ENCODE measurements at regions not wholly inside any gene's neighbourhood (a gene's known extent, or its start where the extent isn't known, plus 50 kb on each side); places are given as distances from the start of the nearest gene placed in this dataset.
"Not testable (repeated sequence)": the region's sequence is repeated elsewhere in the genome, so short reads cannot be mapped to it uniquely, and the experiment has no call there.

DNA sequence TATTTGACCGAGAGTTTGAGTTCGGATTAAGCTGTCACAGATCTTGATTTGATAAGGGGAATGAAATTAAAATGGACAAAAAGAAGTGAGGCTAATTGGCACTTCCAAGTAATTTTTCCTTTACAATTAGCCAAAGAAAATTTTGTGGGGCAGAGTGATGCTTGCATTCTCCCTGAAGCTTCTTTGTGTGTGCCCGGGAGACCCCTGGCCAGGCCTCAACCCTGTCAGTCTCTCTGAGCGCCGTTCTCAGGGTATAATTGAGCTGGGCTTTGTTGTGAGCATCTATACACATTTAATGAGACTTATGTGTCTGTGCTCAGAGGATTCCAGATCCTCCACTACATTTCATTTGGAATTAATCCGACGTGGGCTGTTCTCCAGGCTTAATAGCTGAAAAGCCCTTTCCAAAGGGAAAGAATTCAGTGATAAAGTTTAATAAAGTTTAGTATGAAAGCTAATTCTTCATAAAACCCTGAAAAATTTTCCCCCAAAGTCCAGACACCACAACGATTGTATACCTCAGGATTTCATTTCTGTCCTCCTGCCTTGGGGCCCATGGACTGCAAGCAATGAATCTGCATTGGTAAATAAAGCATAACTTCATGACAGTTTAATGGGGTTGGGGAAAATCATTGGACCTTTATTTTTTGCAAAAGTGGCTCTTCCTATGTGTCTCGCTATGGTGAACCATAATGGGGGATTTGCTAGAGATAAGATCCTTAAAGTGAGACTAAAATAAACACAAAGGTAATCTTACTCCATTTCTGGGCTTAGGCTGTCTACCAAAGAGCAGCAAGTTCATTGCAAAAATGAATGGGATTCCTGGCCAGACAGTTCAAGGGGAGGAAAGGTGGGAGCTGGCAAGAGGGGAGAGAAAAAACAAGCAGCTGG is 292.6 kb downstream of the C12orf75 start:
- in situ Hi-C loops (cut with HindIII; ENCODE audit: low sequenced_read_pairs) = no loop called here

DNA sequence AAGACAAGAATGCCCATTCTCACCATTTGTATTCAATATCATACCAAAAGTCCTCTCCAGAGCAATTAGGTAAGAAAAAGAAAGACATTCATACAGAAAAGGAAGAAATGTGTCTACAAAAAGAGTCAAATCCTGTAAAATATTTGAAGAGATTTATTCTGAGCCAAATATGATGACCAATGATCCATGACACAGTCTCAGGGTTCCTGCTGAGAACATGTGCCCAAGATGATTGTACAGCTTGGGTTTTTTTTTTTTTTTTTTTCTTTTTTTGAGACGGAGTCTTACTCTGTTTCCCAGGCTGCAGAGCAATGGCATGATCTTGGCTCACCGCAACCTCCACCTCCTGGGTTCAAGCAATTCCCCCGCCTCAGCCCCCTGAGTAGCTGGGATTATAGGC is 296.2 kb downstream of the C12orf75 start:
- in situ Hi-C loops (cut with HindIII; ENCODE audit: low sequenced_read_pairs) = no loop called here

GRCh38 chr12:105637470-105637869 is 307.0 kb downstream of the C12orf75 start:
- in situ Hi-C loops (cut with HindIII; ENCODE audit: low sequenced_read_pairs) = no loop called here

DNA sequence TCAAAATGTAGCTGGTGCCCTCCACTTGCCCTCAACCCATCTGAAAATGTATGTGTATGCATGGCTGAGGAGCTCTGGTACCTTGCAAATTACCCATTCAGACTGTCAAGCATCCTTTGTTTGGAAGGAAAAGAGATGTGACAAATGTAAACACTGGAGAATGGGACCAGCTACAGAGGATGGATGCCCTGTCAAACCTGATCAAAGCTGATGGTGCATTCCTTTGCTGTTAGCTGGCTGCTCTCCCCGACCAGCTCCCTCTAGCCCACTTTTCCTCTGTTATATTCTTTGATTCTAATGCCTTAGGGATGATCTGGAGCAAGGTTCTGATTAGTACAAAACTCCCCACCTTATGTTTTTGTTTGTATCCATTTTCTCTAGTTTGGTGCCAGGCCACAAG is 310.3 kb downstream of the C12orf75 start:
- in situ Hi-C loops (cut with HindIII; ENCODE audit: low sequenced_read_pairs) = no loop called here

DNA sequence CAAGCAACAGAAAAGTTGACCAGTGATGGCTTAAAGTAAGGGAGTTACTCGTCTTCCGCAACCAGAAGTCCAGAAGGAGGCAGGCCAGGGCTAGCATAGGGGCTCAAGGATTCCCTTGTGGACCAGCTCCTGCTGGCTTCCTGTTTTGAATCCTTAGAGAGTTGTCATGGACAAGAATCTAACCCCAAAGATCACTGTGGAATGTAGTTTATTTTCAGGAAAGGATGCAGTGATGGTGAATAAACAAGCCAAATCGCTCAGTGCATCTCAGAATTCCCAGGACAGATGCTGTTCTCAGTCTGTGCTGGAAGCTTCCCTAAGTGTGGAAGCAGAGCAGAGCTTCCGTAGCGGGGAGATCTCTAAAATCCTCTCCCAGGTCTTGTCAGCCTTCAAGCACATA is 311.3 kb downstream of the C12orf75 start:
- in situ Hi-C loops (cut with HindIII; ENCODE audit: low sequenced_read_pairs) = no loop called here

GRCh38 chr12:105644770-105645169 is 314.3 kb downstream of the C12orf75 start:
- in situ Hi-C loops (cut with HindIII; ENCODE audit: low sequenced_read_pairs) = no loop called here

DNA sequence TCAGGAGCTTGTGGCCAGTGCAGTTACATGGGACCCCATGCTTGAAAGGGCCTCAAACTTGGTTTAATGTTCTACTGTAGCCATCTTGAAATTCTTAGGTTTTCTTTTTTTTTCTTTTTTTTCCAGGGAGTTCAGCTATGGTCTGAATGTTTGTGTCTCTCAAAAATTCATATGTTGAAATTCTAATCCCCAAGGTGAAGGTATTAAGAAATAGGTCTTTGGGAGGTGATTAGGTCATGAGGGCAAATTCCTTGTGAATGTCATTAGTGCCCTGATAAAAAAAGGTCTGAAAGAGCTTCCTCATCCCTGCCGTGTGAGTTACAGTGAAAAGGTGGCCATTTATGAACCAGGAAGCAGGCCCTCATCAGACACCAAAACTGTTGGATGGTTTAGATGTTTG is 324.1 kb downstream of the C12orf75 start:
- in situ Hi-C loops (cut with HindIII; ENCODE audit: low sequenced_read_pairs) = no loop called here

DNA sequence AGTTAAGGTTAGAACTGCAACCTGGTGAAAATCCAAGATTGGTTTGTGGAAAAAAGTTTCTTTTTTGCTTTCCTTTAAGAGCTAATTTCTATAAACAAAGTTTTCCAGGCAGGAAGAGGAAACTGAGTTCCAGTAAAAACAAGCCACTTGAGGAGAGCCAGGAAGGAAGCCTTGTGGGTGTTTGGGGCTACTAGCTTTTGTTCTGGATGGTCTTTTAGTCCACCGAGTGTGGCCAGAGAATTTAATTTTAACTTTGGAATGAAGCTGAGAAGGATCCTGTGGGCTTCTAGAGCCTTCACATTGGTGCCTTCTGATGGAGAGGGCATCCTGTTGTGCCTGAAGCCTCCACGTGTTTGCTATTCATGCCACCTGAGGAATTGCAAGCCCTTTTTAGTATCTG is 327.9 kb downstream of the C12orf75 start:
- in situ Hi-C loops (cut with HindIII; ENCODE audit: low sequenced_read_pairs) = no loop called here

GRCh38 chr12:105659355-105660075 is 329.0 kb downstream of the C12orf75 start:
- in situ Hi-C loops (cut with HindIII; ENCODE audit: low sequenced_read_pairs) = no loop called here

DNA sequence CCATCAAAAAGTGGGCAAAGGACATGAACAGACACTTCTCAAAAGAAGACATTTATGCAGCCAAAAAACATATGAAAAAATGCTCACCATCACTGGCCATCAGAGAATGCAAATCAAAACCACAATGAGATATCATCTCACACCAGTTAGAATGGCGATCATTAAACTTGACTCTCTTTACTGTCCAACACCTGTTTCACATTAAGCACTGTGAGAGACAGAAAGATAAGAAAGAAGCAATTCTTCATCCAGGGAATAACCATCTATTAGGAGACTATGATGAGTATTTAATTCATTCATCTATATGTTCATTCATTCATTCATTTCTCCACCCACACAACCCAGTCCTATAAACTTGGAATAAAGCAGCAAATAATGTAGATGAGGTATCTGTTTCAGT is 334.3 kb downstream of the C12orf75 start:
- in situ Hi-C loops (cut with HindIII; ENCODE audit: low sequenced_read_pairs) = not testable (repeated sequence)

GRCh38 chr12:105665366-105665765 is 334.9 kb downstream of the C12orf75 start:
- in situ Hi-C loops (cut with HindIII; ENCODE audit: low sequenced_read_pairs) = no loop called here

- in situ Hi-C loops (cut with HindIII; ENCODE audit: low sequenced_read_pairs) = no loop called here
Observed at GRCh38 chr12:105667973-105668743, 337.7 kb downstream of the C12orf75 start.

DNA sequence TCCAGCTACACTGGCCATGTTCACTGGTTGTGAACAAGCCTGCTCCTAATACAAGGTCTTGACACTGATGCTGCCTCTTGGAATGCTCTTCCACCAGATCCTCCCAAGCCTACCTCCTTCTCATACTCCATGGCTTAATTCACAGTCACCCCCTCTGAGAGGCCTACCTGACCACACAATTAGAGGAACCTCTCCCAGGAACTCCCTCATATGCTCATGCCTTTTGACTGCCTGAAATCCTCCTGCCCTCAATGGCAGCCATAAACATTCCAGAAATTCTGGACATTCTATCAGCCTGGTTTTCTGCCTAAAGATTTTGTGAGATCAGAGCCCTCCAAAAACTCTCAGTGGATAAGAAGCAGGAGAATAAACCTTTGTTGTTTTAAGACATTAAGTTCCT is 340.2 kb downstream of the C12orf75 start:
- in situ Hi-C loops (cut with HindIII; ENCODE audit: low sequenced_read_pairs) = no loop called here

GRCh38 chr12:105671720-105672119 is 341.2 kb downstream of the C12orf75 start:
- in situ Hi-C loops (cut with HindIII; ENCODE audit: low sequenced_read_pairs) = no loop called here

DNA sequence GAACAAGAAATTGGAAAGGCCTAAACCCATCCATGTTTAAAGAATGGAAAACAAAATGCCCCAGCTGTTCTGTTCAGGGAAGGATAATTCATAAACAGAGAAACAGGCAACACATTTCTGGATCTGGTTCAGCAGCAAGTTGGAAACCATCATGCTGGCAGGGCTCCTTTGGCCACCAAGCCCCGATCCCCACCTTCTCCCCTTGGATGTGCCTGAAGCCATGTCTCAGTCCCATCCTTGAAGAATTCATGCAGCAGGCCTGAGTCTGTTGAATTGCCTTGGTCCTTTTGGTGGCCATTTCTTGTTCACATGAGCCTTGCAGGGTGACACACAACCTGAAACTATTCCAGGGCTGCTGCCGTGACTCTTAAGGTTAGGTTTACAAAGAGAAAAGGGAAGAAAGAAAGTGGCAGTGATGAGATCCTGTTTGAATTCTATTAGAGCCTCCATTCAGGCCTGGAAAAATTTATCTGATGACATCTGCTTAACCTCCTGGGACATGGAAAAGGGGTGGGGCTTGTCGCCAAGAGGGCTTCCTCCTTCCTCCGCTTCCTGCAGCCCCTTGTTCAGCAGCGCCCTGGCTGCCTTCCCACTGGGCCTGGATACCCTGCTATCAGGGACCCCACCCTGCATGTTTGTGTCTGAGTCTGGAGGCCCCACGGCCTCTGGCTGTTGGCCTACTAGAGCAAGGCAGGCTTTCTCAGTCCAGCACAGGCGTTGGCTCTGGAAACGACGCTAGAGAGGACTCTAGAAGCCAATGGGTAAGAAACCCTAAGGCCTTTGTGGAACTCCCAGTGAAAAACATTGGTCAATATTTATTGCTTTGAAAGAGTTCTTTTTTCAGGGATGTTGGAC is 341.9 kb downstream of the C12orf75 start:
- in situ Hi-C loops (cut with HindIII; ENCODE audit: low sequenced_read_pairs) = no loop called here

- in situ Hi-C loops (cut with HindIII; ENCODE audit: low sequenced_read_pairs) = no loop called here
Observed at GRCh38 chr12:105674871-105675699, 344.6 kb downstream of the C12orf75 start.

GRCh38 chr12:105676694-105677093 is 346.2 kb downstream of the C12orf75 start:
- in situ Hi-C loops (cut with HindIII; ENCODE audit: low sequenced_read_pairs) = no loop called here

- in situ Hi-C loops (cut with HindIII; ENCODE audit: low sequenced_read_pairs) = no loop called here
Observed at GRCh38 chr12:105677672-105678071, 347.2 kb downstream of the C12orf75 start.

DNA sequence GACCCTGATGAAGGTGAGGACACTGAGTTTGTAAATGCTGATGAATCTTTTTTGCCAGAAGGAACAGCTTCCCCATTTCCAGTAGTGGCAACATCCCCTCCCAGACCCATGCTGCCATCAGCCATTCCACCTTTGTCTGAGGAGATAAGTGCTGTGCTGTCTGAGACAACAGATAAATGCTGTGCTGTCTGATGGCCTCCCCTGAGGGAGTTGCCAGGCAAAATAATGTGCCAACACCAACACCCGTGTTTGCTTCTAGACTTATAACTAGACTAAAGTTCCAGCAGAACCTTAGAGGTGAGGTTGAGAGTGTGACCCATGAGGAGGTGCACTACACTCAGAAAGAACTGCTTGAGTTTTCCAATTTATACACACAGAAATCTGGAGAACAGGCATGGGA is 349.5 kb downstream of the C12orf75 start:
- in situ Hi-C loops (cut with HindIII; ENCODE audit: low sequenced_read_pairs) = no loop called here

- in situ Hi-C loops (cut with HindIII; ENCODE audit: low sequenced_read_pairs) = no loop called here
Observed at GRCh38 chr12:105681341-105681740, 350.9 kb downstream of the C12orf75 start.

Measured in DLD1 (cell line).